HFF-Myc (cell line): ENCODE measurements at regions not wholly inside any gene's neighbourhood (a gene's known extent, or its start where the extent isn't known, plus 50 kb on each side); places are given as distances from the start of the nearest gene placed in this dataset.

ENCODE experiments used
- DNase-seq: peaks from one replicate; pipeline ENCODE4 v3.0.0-alpha.2; 2011; ENCODE audit warnings: low read depth; ENCODE audit errors: extremely low read depth
- H3K4me3 ChIP-seq: replicated peaks from 2 replicates; pipeline ENCODE4 v1.5.1; 2011; ENCODE audit warnings: low read depth, mild to moderate bottlenecking, control low read depth, low read length
- TF ChIP-seq, protein P1 (sequence below): IDR thresholded peaks from 2 replicates; pipeline ENCODE4 v1.5.1; 2012; ENCODE audit warnings: mild to moderate bottlenecking, low read depth, low read length, control low read depth; ENCODE audit errors: missing control alignments

DNA sequence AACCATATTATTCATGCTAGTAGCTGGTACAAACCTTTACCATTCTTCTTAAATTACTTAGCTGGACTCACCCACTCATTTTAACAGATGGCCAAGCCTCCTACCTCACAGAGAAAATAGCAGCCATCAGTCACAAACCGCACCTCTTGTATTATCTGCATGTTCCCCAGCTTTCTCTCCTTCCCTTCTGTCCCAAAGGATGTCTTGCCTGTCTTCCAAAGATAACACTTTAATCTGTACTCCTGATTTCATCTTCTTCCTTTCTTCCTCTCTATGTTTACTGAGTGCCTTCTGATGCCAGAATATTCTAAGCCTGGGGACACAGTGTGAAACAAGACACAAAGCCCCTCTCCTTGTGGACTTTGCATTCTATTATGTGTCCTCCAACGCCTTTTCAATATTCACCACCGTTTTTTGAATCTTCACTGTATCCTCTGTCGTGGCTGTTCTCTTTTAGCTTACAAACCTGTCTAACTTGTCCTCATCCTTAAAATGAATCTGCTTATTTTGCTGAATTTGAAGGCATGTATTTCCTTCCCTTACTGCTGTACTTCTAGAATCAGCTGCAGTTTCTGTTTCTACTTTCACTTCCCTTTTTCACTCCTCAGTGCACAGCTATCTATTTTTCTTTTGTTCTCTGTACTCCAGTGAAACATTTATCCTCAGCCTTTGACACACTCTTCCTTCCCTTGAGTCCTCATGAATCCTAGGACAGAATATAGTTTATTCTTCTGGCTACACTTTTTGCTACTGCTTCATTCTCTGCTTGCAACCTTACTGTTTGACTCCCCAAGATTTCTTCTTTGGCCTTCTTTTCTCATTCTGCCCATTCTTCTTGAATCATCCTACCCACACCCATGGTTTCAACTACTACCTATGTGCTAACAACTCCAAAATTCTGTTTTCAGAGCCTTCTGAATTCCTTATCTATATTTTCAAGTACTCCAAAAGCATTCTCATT, 216.9 kb upstream of the SAMSN1 start:
- no peak overlapping the region for H3K4me3 ChIP-seq
- TF ChIP-seq, protein P1, sequence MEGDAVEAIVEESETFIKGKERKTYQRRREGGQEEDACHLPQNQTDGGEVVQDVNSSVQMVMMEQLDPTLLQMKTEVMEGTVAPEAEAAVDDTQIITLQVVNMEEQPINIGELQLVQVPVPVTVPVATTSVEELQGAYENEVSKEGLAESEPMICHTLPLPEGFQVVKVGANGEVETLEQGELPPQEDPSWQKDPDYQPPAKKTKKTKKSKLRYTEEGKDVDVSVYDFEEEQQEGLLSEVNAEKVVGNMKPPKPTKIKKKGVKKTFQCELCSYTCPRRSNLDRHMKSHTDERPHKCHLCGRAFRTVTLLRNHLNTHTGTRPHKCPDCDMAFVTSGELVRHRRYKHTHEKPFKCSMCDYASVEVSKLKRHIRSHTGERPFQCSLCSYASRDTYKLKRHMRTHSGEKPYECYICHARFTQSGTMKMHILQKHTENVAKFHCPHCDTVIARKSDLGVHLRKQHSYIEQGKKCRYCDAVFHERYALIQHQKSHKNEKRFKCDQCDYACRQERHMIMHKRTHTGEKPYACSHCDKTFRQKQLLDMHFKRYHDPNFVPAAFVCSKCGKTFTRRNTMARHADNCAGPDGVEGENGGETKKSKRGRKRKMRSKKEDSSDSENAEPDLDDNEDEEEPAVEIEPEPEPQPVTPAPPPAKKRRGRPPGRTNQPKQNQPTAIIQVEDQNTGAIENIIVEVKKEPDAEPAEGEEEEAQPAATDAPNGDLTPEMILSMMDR: no peak
- DNase-seq: no peak

DNA sequence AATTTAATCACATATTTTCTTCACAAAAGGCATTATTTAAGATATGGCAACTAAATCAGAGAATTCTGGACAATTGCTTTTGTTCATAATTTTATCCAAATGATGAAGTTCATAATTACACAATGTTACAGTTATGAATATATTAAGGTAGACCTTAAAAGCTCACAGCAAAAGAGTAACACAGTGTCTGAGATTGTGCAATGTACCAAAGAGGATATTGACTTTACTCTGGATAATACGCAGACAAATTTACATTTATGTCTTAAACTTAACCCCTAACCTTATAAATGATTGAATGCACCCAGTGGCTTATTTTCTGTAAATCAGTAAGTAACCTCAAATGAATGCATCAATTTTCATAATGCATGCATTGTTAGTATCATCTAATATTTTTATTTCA, 216.2 kb upstream of the SAMSN1 start:
- no peak for DNase-seq
- no peak overlapping the region for H3K4me3 ChIP-seq
- TF ChIP-seq, protein P1: no peak

DNA sequence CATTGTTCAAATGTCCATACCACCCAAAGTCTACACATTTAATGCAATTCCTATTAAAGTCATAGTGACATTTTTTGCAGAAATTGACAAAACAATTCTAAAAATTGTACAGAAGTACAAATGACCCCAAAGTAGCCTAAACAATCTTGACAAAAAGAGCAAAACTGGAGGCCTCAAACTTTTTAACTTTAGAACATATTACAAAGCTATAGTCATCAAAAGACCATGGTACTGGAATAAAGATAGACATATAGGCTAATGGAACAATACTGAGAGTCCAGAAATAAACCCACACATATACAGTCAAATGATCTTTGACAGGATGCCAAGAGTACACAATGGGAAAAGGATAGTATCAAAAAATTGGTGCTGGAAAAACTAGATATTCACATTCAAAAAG, 213.2 kb upstream of the SAMSN1 start:
- no peak for DNase-seq
- TF ChIP-seq, protein P1: no peak
- H3K4me3 ChIP-seq: no peak overlapping the region

DNA sequence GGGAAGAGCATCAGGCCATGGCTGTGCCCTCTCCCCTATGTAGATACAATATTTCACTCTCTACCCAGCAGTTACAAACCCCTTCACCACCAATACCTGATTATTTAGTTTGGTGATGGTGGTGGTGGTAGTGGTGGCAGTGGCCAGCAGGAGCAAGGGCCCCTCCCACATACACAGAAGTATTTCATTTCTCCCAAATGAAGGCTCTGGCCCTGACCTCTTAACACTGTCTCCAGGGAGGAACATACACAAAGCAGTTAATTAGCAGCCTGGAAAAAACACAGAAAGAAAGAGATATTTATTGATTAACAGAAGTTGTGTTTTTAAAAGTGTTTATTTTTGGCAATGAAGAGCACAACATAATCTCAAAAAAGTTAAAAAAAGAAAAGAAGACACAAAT, 212.7 kb upstream of the SAMSN1 start:
- DNase-seq: no peak
- H3K4me3 ChIP-seq: no peak overlapping the region
- TF ChIP-seq, protein P1: no peak

DNA sequence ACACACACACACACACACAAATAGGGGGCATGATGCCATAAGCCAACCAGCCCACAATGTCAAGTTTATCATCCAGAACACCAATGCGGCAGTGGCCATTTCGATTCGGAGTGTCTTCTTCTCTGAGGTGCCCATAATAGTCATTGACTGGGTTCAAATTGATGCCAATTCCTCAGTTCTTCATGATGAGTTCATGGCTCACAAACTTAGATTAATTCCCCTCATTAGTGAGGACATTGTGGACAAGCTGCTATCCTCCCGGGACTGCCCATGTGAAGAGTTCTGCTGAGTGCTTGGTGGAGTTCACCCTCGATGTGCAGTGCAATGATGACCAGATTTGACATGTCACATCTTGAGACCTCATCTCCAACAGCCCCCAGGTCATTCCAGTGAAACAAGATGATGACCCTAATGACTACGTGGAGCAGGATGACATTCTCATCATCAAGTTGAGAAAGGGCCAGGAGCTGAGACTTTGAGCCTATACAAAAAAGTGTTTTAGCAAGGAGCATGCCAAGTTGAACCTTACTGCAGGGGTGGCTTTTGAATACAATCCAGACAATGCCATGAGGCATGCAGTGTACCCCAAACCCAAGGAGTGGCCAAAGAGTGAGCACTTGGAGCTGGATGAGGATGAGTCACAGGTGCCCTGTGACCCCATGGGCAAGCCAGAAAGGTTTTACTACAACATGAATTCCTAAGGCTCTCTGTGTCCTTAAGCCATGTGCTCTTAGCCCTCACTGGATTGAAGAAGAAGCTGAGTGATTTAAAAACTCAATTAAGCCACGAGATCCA, 211.6 kb upstream of the SAMSN1 start:
- H3K4me3 ChIP-seq: no peak overlapping the region
- TF ChIP-seq, protein P1: no peak
- no peak for DNase-seq

DNA sequence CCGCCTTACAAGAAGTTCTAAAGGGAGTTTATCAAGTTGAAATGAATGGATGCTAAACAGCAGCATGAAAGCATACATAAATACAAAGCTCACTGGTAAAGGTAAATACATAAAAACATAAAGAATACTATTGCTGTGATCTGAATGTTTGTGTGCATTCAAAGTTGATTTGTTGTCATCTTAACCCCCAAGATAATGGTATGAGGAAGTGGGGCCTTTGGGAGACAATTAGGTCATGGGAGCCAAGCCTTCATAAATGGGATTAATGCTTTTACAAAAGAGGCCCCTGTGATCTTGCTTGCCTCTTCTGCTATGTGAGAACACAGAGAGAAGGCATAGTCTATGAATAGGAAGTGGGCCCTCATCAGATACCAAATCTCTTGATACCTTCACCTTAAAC, 209.0 kb upstream of the SAMSN1 start:
- DNase-seq: no peak
- TF ChIP-seq, protein P1: no peak
- no peak overlapping the region for H3K4me3 ChIP-seq
